H54 (cell line): ENCODE measurements at regions not wholly inside any gene's neighbourhood (a gene's known extent, or its start where the extent isn't known, plus 50 kb on each side); places are given as distances from the start of the nearest gene placed in this dataset.
A peak's percentile ranks its signal among the peaks of the same experiment; 100 is the strongest.

Experiments used
- DNase-seq: peaks from one replicate; pipeline ENCODE4 v3.0.0; 2011; ENCODE audit warnings: low spot score, mixed read lengths; ENCODE audit not compliant: insufficient read length
- FAIRE-seq: peaks from 3 replicates; lab custom pipeline; 2011; peaks lifted over from hg19 to GRCh38; lab: Jason Lieb, UNC
- POLR2A ChIP-seq: IDR thresholded peaks from 2 replicates; pipeline ENCODE4 v1.6.1; 2011; ENCODE audit warnings: low read depth, mild to moderate bottlenecking, low read length

DNA sequence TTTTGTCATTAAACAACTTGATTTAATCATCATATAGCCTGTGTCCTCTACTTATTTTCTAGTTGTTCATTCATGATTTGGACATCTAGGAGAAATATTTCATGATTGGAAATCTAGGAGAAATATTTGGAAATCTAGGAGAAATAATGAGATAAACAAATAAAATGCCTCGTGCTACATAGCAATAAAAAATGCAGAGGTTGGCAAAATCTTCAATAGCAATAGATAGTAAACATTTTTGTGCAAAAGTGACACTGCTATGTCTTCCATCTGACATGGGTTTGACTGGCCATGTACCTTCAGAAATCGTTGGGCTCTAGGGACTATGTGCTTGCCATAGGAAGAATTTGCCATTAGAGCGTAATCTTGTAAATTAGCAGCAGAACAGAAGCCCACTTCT, 1304.5 kb upstream of the ZEB2 start:
- DNase-seq = no peak
- FAIRE-seq = no peak
- TF ChIP-seq POLR2A = no peak

DNA sequence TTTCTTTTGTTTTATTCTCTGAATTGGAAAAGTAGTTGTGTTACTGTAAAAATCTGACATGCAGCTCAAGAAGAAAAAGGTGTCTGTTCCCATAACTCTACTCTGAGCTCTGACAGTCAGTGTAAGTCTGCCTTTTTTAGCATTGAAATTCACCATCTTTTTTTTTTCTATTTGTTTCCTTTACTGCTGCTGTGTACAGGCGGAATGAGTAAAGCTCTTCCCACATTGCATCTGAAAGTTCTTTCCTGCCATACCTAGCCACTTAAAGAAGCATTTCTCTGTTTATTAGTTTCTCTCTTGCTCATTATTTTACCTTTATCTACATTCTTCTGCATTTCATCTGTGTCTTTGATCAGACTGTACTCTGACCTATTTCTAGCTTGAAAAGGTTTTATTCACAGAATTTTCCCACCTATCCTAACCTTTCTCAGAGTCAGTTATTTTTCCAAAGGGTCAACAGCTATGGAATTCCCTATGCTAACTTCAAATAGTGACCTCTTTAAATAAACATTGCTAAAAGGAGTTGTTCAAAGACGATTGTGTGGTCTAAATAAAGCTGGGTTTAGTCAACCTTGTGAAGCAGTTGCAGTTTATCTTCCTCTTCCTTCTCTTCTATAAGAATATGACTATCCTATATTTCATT, 1303.1 kb upstream of the ZEB2 start:
- DNase-seq = no peak
- FAIRE-seq = no peak
- no peak for TF ChIP-seq POLR2A

DNA sequence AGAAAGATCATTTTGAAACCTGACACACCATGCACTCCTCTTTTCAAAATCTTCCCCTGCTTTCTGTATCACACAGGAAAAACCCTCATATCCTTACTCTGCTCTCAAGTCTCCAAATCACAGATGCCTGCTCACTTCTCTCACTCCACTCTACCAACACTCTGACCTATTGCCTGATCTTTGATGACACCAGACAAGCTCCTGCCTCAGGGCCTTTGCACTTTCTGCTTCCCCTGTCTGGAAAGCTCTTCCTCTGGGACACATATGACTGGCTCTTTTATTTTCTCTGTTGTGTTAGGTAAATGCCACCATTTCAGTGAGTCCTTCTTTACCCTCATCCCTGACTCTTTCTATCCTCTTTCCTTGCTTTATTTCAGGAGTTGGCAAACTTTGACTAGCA, 1300.7 kb upstream of the ZEB2 start:
- FAIRE-seq (no peak), DNase-seq (no peak)
- TF ChIP-seq POLR2A = no peak

DNA sequence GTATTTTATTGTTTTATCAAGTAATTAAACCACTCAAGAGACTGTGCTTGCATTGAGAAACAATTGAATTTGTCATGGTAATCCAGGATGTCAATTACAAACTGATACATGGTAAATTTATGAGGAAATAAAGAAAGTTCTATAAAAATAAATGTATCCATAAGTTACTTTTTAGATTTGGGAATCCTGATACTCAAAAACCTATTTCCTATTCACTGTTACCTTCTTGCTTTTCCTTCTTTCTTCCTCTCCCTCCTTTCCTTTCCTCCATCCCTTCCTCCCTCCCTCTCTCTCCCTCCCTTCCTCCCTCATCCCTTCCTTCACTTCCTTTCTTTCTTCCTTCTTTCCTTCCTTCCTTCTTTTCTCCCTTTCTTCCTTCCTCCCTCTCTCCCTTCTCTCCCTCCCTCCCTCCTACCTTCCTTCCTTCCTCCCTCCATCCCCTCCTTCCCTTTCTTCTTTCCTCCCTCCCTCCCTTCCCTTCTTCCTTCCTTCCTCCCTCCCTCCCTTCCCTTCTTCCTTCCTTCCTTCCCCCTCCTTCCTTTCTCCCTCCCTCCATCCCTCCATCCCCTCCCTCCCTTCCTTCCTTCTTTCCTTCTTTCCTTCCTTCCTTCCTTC, 1299.1 kb upstream of the ZEB2 start:
- FAIRE-seq = no peak
- no peak for TF ChIP-seq POLR2A

DNA sequence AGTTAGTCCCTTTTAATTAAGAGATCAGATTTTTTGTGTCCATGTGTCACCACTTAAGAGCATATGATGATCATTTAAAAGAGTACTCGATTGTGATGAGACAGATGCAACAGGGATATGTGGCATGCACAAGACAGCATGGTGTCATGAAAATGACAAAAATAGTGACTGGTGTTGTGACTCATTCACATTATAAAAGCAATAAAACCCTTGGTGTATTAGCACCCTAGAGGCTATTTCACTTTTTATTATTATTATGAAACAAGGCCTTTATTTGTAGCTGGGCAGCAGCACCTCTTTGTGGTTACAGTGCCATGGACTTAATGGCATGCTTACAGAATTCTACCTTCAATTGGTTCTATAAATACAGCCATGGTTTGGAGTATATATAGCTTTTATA, 1296.0 kb upstream of the ZEB2 start:
- FAIRE-seq (peak; percentile 33), DNase-seq (no peak)
- no peak for TF ChIP-seq POLR2A

More for the DNA sequence above, 1299.1 kb upstream of the ZEB2 start:
- DNase-seq = no peak

DNA sequence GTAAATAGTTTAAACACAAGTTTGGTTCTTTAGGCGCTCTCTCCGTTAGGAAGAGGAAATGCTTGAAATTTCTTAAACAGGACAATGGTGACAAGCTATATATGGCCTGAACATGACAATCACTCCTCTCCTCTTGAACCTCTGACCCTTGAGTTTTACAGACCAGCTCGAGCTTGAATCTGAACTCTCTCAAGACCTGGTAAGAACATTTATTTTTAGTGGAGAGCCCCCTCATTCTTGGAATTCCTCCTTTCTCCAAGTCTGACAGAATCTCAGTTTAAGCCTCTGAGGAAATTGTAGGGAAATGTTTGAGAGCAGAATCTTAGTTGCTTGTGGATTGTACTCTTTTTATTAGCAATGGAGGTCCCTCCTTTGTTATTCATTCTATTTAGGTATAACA, 1293.6 kb upstream of the ZEB2 start:
- no peak for DNase-seq
- TF ChIP-seq POLR2A = no peak

DNA sequence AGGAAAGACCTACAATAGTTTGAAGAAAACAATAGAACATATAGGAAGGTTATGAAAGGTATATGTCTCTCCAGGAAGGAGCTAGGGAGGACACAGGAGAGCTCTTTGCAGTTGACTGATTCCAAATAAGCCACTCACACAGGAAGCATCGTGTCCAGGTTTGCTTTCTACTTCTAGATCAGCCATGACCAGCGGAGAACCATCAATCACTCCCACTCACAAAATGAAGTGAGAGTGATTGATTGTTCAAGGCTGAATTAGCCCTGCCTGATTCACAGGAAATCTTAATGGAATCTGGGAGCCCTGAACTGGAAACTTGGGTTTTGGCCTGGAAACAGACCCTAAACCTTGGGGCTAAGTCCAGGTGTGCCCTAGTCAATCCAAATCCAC, 1292.2 kb upstream of the ZEB2 start:
- peak; percentile 65 for FAIRE-seq
- TF ChIP-seq POLR2A = no peak
- DNase-seq = no peak

More for the DNA sequence above, 1293.6 kb upstream of the ZEB2 start:
- FAIRE-seq = no peak

DNA sequence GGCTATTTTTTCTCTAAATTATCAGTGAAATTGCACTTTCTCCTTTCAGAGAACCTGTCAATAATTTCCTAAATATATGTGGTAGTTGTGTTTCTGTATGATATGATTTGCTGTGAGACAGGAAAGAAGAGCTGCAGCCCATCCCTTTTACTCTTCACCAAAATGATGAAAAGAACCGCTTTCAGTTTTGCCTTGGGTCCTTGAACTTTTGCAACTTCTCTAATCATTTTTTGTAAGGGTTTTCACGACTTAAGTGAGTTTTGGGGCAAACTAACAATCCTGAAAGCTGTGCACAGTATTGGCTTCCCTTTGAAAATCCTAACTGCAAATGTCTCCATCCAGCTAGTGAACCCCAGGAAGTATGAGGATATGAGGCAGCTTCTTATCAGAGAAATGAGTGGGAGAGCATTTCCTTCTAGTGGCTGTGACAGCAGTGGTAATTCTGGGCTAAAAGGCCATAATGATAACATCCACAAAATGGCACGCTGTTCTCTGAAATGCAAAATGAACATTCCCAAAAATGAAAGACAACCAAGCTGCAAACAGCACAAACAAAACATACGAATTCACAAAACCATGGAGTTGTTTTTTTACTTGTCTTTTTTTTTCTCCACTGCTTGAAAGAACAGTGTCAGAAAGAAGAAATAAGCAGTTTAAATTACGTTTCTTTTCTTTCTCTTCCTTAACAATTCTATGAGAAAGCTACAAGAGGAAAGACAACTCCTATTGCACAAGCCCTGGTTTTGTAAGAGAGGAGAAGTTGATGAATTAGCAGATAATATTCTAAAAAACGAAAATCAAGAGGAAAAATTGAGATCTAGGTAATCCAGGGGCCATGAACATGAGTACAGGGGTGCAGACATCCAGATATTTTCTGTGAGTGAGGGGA, 1291.6 kb upstream of the ZEB2 start:
- TF ChIP-seq POLR2A = no peak
- no peak for DNase-seq
- FAIRE-seq = peak; percentile 15

DNA sequence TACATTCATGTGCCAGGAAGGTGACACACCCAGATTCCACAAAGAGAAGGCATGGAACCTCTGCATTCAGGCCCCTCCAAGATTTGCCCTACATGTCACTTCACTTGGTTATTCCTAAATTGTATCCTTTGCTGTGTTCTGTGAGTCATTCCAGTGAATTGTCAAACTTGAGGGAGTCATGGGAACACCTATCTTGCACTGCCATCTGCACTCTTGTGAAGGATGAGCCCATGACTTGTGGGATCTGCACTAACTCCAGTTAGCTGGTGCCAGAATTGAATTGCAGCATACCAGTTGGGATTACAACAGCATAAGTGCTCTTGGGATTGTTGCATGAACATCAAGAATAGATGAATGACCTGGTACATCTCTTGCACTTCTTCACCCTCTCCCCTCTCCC, 1288.0 kb upstream of the ZEB2 start:
- TF ChIP-seq POLR2A = no peak
- DNase-seq = no peak
- no peak for FAIRE-seq

DNA sequence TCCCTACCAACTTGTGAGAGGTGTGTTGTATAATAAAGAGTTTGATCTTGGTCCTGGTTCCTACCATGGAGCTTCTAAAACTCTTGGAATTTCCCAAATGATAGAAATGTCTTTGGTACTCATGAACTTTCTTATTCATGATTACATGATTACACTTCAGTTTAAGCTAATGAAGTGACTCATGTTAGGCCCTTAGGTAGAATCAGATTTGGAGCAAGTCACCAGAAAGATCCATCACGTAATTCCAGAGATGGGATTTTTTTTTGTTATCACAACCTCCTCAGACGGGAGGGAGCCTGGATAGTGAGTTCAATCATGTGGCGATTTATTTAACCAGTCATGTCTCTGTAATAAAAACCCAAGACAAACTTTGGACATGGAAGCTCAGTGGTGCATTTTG, 1287.6 kb upstream of the ZEB2 start:
- FAIRE-seq = no peak
- DNase-seq = no peak
- TF ChIP-seq POLR2A = no peak

DNA sequence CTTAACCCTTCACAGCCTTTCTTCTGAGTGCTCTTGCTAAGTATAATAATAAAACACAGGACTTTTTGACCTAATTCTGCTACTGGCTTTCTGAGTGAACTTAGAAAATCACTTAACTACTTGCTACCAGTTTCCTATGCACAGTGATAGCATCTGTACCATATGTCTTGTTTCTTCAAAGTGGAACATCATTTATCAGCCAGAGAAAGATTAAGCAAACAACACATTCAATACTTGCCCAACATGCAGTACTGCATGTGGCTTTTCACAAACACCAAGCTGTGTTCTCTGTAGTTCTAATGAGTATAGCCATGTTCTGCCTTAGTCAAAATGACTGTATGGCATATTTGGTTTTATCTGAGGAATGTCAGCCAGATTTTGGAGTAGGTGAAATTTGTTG, 1286.6 kb upstream of the ZEB2 start:
- FAIRE-seq = no peak
- no peak for DNase-seq
- no peak for TF ChIP-seq POLR2A

DNA sequence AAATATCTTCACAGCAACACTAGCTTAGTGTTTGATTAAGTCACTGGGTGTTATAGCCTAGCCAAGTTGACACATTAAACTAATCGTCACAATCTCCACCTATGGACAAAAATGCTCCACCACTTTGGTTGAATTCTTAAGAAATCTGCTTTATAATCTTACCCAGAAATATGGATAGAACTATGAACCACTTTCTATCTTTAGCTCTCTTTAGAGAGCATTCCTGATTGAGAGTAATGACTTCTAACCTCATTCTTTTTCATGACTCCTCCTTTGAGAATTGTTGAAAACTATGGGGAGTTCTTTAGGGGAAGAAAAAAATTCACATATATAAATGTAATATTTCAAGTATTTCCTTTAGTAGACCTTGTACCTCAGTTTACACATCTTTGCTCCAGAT, 1282.2 kb upstream of the ZEB2 start:
- DNase-seq = no peak
- no peak for TF ChIP-seq POLR2A
- FAIRE-seq = no peak

DNA sequence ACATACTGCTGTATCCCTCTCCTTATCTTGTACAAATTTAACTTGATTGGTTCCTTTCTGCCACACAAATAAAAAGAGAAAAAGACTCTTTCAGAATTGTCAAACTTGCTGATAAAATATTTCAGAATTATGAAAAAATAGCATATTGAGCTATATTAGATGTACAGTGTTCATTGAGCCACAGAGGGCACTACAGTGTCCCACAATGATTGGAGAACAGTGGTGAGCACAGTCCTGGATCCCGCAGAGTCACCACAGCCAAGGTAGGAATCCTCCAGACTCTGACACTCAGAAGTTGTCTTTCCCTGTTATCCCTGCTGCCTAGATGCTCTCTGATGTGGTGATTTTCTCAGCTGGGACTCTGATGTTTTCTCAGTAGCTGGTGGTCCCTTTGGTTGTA, 1281.3 kb upstream of the ZEB2 start:
- FAIRE-seq = no peak
- no peak for TF ChIP-seq POLR2A

More for the DNA sequence above, 1281.3 kb upstream of the ZEB2 start:
- no peak for DNase-seq
